ENCODE measurements at regions not wholly inside any gene's neighbourhood (a gene's known extent, or its start where the extent isn't known, plus 50 kb on each side); places are given as distances from the start of the nearest gene placed in this dataset.

DNA sequence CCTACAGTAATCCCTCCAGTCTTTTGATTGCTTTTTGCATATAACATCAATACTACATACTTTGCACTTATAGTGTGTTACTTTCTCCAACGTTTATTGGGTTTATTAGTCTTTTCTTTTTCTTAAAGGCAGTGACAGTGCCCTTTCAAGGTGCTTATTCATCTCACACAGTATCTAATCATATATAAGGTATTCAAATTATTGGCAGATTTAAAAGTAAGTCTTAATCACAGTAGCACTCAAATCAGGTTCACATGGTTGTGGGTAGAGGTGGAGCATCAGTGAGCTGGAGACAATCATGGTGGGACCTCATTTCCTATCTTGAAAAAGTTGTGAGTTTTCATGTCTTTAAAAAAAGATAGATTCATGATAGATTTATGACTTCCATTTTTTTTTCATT, 706.2 kb downstream of the GALC start:
- WGBS, 2 donors: 44 to 49% methylated on average over 1 of the region's 1 CpG
- intact Hi-C loops (cut with DNase I; ENCODE audit: low total_unique reads): no loop called here
- no peak overlapping the region for H3K4me3 ChIP-seq (ENCODE audit: low read depth, poor library complexity, severe bottlenecking)
- no peak for DNase-seq (ENCODE audit: low spot score in 2 of 2)
- TF ChIP-seq POLR2A (IDR thresholded peaks at IDR 0.05): no peak
- TF ChIP-seq, protein P1, sequence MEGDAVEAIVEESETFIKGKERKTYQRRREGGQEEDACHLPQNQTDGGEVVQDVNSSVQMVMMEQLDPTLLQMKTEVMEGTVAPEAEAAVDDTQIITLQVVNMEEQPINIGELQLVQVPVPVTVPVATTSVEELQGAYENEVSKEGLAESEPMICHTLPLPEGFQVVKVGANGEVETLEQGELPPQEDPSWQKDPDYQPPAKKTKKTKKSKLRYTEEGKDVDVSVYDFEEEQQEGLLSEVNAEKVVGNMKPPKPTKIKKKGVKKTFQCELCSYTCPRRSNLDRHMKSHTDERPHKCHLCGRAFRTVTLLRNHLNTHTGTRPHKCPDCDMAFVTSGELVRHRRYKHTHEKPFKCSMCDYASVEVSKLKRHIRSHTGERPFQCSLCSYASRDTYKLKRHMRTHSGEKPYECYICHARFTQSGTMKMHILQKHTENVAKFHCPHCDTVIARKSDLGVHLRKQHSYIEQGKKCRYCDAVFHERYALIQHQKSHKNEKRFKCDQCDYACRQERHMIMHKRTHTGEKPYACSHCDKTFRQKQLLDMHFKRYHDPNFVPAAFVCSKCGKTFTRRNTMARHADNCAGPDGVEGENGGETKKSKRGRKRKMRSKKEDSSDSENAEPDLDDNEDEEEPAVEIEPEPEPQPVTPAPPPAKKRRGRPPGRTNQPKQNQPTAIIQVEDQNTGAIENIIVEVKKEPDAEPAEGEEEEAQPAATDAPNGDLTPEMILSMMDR (IDR thresholded peaks at IDR 0.05): no peak

DNA sequence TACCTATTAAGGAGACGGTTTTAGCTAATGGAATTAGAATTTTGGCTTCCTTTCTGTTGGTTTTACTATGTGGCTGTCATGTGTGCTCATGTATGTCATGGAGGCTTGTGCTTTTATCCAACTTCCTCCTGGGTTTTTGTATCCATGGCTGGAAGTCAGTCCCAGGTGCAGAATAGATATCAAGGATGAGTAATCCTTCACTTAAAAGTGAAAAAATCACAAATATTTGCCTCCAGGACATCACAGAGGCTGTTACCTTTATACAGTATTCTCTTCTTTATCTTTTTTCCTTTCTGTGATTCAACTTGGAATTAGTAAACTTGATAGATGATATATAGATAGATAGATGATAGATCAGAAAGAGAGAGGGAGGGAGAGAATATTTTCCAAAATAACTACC, 706.8 kb downstream of the GALC start:
- WGBS, 2 donors: 18 to 28% methylated on average over 1 of the region's 1 CpG
- intact Hi-C loops (cut with DNase I; ENCODE audit: low total_unique reads): no loop called here
- no peak for TF ChIP-seq POLR2A (IDR thresholded peaks at IDR 0.05)
- TF ChIP-seq, protein P1 (IDR thresholded peaks at IDR 0.05): no peak
- DNase-seq (ENCODE audit: low spot score in 2 of 2): no peak
- no peak overlapping the region for H3K4me3 ChIP-seq (ENCODE audit: low read depth, poor library complexity, severe bottlenecking)

DNA sequence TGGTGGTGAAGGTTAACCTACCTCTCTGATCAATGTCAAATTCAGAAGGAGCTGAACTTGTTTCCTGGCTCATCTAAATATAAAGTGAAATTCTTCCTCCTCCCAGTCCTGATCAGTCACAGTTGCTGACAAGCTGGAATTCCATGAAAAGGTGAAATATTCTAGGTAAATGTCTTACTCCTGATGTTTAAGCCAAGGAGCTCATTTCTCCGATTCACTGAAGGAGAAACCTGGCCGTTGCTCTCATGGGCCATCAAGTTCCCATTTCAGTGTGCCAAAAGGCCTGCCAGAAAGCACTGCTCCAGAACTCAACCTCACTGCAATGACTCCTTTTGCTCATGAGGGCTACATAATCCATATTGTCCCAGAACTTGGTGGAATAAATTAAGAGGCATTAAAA, 707.5 kb downstream of the GALC start:
- 58 to 69% methylated on average over 2 of the region's 2 CpGs for WGBS, 2 donors
- TF ChIP-seq, protein P1 (IDR thresholded peaks at IDR 0.05): no peak
- TF ChIP-seq POLR2A (IDR thresholded peaks at IDR 0.05): no peak
- no peak for DNase-seq (ENCODE audit: low spot score in 2 of 2)
- no peak overlapping the region for H3K4me3 ChIP-seq (ENCODE audit: low read depth, poor library complexity, severe bottlenecking)
- intact Hi-C loops (cut with DNase I; ENCODE audit: low total_unique reads): no loop called here

DNA sequence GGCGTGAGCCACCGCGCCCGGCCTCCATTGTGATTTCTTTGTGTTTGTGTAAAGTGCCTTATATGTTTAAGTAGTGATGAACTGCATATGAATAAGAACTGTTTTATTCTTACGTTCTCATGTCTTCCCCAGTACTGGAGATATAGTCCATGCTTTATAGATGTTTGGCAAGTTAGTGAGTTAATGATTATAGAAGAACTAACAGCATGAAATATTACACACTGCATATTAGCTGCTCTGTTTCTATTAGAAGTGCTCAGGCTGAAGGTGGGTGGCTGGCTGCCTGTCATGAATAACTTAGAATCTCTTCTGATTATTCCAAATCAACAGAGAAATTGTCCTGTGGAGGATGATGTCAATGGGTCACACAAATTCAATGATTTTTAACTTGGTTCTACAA, 709.4 kb downstream of the GALC start:
- WGBS, 2 donors: 95% methylated on average over 5 of the region's 5 CpGs

DNA sequence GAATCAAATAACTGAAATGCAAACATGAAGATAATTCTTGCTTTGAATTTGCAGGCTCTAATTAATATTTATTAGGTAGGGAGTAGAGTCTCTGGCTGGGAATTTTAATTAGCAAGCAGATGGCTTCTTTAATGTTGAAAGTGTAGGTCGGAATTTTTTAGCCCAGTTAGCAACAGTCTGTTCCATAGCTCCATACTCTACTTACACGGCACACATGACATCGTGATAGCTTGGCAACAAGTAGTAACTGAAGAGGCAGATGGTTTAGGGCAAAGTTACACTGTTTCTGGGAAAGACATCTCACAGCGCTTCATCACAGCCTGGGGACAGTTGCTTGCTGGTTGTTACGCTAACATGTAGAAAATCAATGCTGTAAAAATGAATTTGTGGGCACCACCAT, 710.7 kb downstream of the GALC start:
- no peak for DNase-seq (ENCODE audit: low spot score in 2 of 2)
- H3K4me3 ChIP-seq (ENCODE audit: low read depth, poor library complexity, severe bottlenecking): no peak overlapping the region
- intact Hi-C loops (cut with DNase I; ENCODE audit: low total_unique reads): no loop called here
- WGBS, 2 donors: 84 to 86% methylated on average over 5 of the region's 5 CpGs
- TF ChIP-seq POLR2A (IDR thresholded peaks at IDR 0.05): no peak
- TF ChIP-seq, protein P1 (IDR thresholded peaks at IDR 0.05): no peak

More for the DNA sequence above, 709.4 kb downstream of the GALC start:
- intact Hi-C loops (cut with DNase I; ENCODE audit: low total_unique reads): no loop called here
- DNase-seq (ENCODE audit: low spot score in 2 of 2): no peak
- TF ChIP-seq, protein P1 (IDR thresholded peaks at IDR 0.05): no peak
- no peak for TF ChIP-seq POLR2A (IDR thresholded peaks at IDR 0.05)
- H3K4me3 ChIP-seq (ENCODE audit: low read depth, poor library complexity, severe bottlenecking): no peak overlapping the region

DNA sequence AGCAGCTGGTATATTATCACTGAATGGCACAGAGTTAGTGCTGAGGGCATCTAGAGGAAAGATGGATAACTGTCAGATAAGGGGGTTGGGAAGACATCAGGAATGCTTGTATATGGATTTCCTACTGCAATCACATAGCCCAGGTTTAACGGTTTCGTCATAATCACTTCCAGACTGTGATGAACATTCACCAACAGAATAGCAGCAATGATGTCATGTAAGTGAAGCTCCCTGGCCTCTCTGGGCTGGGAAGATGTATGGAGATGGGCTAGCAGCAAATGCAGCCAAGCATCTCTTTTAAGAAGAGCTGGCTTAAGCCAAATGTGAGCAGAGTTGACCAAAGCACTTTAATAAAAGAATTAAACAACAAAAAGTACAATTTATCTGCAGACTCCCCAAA, 714.6 kb downstream of the GALC start:
- 55 to 73% methylated on average over 2 of the region's 2 CpGs for WGBS, 2 donors
- H3K4me3 ChIP-seq (ENCODE audit: low read depth, poor library complexity, severe bottlenecking): no peak overlapping the region

More for the DNA sequence above, 714.6 kb downstream of the GALC start:
- intact Hi-C loops (cut with DNase I; ENCODE audit: low total_unique reads): no loop called here
- DNase-seq (ENCODE audit: low spot score in 2 of 2): no peak
- TF ChIP-seq, protein P1 (IDR thresholded peaks at IDR 0.05): no peak
- no peak for TF ChIP-seq POLR2A (IDR thresholded peaks at IDR 0.05)
